Daoy (cell line): ENCODE measurements at regions not wholly inside any gene's neighbourhood (a gene's known extent, or its start where the extent isn't known, plus 50 kb on each side); places are given as distances from the start of the nearest gene placed in this dataset.

Experiments used
- DNase-seq: peaks from one replicate; pipeline ENCODE4 v3.0.0-alpha.2; 2015; ENCODE audit warnings: low read depth

- DNase-seq: no peak
Observed at GRCh38 chr5:77844623-77845323, 68.6 kb upstream of the TBCA start.

GRCh38 chr5:77844373-77844622 is 68.2 kb upstream of the TBCA start:
- DNase-seq: no peak

GRCh38 chr5:77843570-77844372 is 67.6 kb upstream of the TBCA start:
- DNase-seq: no peak

GRCh38 chr5:77842243-77842642 is 66.1 kb upstream of the TBCA start:
- DNase-seq: no peak

GRCh38 chr5:77841616-77842015 is 65.5 kb upstream of the TBCA start:
- no peak for DNase-seq

- DNase-seq: no peak
Observed at GRCh38 chr5:77840930-77841329, 64.8 kb upstream of the TBCA start.

GRCh38 chr5:77839691-77840090 is 63.6 kb upstream of the TBCA start:
- no peak for DNase-seq

GRCh38 chr5:77832938-77833337 is 56.8 kb upstream of the TBCA start:
- DNase-seq: no peak

- no peak for DNase-seq
Observed at GRCh38 chr5:77832166-77832770, 56.1 kb upstream of the TBCA start.

GRCh38 chr5:77828445-77828844 is 52.3 kb upstream of the TBCA start:
- no peak for DNase-seq
